ENCODE measurements at regions not wholly inside any gene's neighbourhood (a gene's known extent, or its start where the extent isn't known, plus 50 kb on each side); places are given as distances from the start of the nearest gene placed in this dataset.

DNA sequence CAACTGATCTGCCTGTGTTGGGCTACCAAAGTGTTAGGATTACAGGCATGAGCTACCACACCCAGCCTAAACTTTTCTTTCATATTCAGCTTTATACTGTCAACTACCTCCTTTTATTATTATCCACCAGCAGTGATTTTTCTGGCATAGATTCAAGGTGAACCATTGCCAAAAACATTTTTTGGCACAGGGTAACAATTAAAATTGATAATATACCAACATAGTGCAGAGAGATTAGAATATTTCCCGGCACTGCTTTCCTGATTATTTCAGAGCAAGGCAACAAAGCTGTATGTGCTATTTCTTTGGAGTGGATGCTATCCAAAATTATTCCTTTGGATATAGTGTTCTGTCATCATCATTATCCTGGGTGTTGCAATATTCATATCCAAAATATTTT, 781.6 kb upstream of the SOX9 start:
- TF ChIP-seq, protein P1, sequence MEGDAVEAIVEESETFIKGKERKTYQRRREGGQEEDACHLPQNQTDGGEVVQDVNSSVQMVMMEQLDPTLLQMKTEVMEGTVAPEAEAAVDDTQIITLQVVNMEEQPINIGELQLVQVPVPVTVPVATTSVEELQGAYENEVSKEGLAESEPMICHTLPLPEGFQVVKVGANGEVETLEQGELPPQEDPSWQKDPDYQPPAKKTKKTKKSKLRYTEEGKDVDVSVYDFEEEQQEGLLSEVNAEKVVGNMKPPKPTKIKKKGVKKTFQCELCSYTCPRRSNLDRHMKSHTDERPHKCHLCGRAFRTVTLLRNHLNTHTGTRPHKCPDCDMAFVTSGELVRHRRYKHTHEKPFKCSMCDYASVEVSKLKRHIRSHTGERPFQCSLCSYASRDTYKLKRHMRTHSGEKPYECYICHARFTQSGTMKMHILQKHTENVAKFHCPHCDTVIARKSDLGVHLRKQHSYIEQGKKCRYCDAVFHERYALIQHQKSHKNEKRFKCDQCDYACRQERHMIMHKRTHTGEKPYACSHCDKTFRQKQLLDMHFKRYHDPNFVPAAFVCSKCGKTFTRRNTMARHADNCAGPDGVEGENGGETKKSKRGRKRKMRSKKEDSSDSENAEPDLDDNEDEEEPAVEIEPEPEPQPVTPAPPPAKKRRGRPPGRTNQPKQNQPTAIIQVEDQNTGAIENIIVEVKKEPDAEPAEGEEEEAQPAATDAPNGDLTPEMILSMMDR (IDR thresholded peaks at IDR 0.05; ENCODE audit: unreplicated experiment), result no peak
- ChIA-PET POLR2A (interaction anchor here (0.6 to 1.4 kb wide), 3 partner anchors 23 to 559 kb away, joined by 3 to 4 read pairs (median 3); no protein-coding TSS in a partner anchor), CTCF (no interaction called here)
- no peaks in the 10 kb centered on the region for H3K9me3 Mint-ChIP-seq (ENCODE audit: unreplicated experiment)
- no peaks in the 10 kb centered on the region for H3K27me3 Mint-ChIP-seq (ENCODE audit: insufficient read depth, unreplicated experiment)
- DNase-seq (ENCODE audit: unreplicated experiment), result peak; percentile 40
- H3K27ac Mint-ChIP-seq (ENCODE audit: low read depth, unreplicated experiment), result peak overlapping the region; percentile 94
- H3K4me3 Mint-ChIP-seq (ENCODE audit: unreplicated experiment), result no peak overlapping the region
- BruUV-seq (replicated peaks), result no TSS peak
- intact Hi-C loops (cut with micrococcal nuclease), result loop anchor here (5.0 to 10.0 kb wide), 2 partner anchors 118 to 224 kb away; no protein-coding TSS in a partner anchor
- peaks cover 17% of the 10 kb centered on the region for H3K4me1 Mint-ChIP-seq (ENCODE audit: insufficient read depth, unreplicated experiment)
- H3K36me3 Mint-ChIP-seq (ENCODE audit: insufficient read depth, unreplicated experiment), result no peaks in the 10 kb centered on the region

DNA sequence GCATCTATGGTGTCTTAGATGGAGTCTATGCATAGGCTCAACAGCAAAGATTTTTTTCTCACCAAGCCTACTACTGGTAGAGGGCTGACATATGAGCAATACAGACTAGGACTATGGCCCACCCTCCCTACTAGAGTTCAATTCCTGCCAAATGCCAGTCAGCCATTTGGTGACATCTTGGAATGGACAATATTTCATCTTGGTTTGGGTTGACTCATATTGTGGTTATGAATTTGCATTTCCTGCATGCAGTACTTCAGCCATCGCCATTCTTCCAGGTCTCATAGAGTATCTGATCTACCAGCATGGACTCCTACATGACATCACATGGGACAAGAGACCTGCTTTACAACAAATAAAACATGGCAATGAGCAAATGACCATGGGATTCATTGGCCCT, 778.1 kb upstream of the SOX9 start:
- no peak for DNase-seq (ENCODE audit: unreplicated experiment)
- Mint-ChIP-seq H3K4me1 (ENCODE audit: insufficient read depth, unreplicated experiment) (peaks cover 10% of the 10 kb centered on the region), H3K27ac (ENCODE audit: low read depth, unreplicated experiment) (no peak overlapping the region), H3K9me3 (ENCODE audit: unreplicated experiment) (no peaks in the 10 kb centered on the region), H3K36me3 (ENCODE audit: insufficient read depth, unreplicated experiment) (no peaks in the 10 kb centered on the region), H3K27me3 (ENCODE audit: insufficient read depth, unreplicated experiment) (no peaks in the 10 kb centered on the region), H3K4me3 (ENCODE audit: unreplicated experiment) (no peak overlapping the region)
- TF ChIP-seq, protein P1 (IDR thresholded peaks at IDR 0.05; ENCODE audit: unreplicated experiment), result no peak
- ChIA-PET POLR2A (no interaction called here), CTCF (no interaction called here)
- no TSS peak for BruUV-seq (replicated peaks)
- intact Hi-C loops (cut with micrococcal nuclease), result no loop called here

DNA sequence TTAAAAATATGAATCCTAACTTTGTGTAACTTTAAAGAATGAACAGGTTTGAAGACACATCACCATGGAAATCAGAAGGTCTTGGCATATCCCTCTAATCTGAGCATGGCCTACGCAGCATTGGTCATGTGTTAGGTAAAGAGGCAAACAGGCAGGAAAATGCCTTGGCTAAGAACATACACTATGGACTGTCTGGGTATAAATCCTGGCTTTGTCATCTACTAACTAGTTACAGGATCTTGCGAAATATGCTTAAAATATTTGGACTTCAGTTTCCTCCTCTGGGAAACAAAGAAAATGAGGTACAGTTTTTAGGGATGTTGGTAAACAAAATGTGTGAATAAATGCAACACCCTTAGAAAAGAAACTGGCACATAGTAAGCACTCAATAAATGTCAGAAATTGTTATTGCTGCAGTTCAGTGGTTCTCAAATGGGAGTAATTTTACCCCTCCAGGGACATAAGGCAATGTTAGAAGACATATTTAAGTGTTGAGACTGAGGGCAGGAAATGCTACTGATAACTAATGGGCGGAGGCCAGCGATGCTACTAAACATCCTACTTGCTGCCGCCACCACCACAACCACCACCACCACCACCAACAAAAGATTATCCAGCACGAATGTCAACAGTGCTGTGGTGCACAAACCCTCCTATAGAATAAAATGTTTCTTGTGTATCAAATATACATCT, 770.8 kb upstream of the SOX9 start:
- no TSS peak for BruUV-seq (replicated peaks)
- no peak overlapping the region for H3K27ac Mint-ChIP-seq (ENCODE audit: low read depth, unreplicated experiment)
- CTCF ChIA-PET, result interaction anchor here (0.8 kb wide), 1 partner anchor 110 kb away, joined by 3 read pairs; no protein-coding TSS in a partner anchor
- H3K9me3 Mint-ChIP-seq (ENCODE audit: unreplicated experiment), result no peaks in the 10 kb centered on the region
- no peak overlapping the region for H3K4me3 Mint-ChIP-seq (ENCODE audit: unreplicated experiment)
- peaks cover 6% of the 10 kb centered on the region for H3K36me3 Mint-ChIP-seq (ENCODE audit: insufficient read depth, unreplicated experiment)
- TF ChIP-seq, protein P1 (IDR thresholded peaks at IDR 0.05; ENCODE audit: unreplicated experiment), result no peak
- H3K27me3 Mint-ChIP-seq (ENCODE audit: insufficient read depth, unreplicated experiment), result no peaks in the 10 kb centered on the region
- H3K4me1 Mint-ChIP-seq (ENCODE audit: insufficient read depth, unreplicated experiment), result no peaks in the 10 kb centered on the region
- POLR2A ChIA-PET, result no interaction called here
- no peak for DNase-seq (ENCODE audit: unreplicated experiment)
- intact Hi-C loops (cut with micrococcal nuclease), result no loop called here

DNA sequence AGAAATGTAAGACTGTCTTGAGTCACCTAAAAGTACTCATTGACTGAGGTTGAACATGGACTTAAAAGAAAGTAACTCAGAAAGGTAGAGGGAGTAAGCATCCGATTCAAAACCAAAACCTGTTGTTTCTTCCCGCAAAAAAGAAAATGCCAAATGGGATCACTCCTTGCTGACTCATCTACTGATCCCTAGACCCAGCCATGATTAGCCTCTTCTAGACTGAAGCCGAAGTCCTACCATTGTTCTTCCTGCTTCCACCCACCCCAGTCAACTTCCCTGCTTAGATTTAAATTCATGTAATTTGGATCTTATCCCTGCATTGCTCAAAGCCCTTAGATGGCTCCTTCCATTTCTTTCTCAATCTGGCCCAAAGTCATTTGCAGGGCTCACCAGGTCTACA, 760.5 kb upstream of the SOX9 start:
- ChIA-PET POLR2A (no interaction called here), CTCF (no interaction called here)
- TF ChIP-seq, protein P1 (IDR thresholded peaks at IDR 0.05; ENCODE audit: unreplicated experiment), result no peak
- H3K4me3 Mint-ChIP-seq (ENCODE audit: unreplicated experiment), result no peak overlapping the region
- DNase-seq (ENCODE audit: unreplicated experiment), result no peak
- no peaks in the 10 kb centered on the region for H3K27me3 Mint-ChIP-seq (ENCODE audit: insufficient read depth, unreplicated experiment)
- intact Hi-C loops (cut with micrococcal nuclease), result no loop called here
- H3K9me3 Mint-ChIP-seq (ENCODE audit: unreplicated experiment), result no peaks in the 10 kb centered on the region
- no peaks in the 10 kb centered on the region for H3K36me3 Mint-ChIP-seq (ENCODE audit: insufficient read depth, unreplicated experiment)
- H3K27ac Mint-ChIP-seq (ENCODE audit: low read depth, unreplicated experiment), result no peak overlapping the region
- peaks cover 7% of the 10 kb centered on the region for H3K4me1 Mint-ChIP-seq (ENCODE audit: insufficient read depth, unreplicated experiment)
- no TSS peak for BruUV-seq (replicated peaks)

Measured in MCF 10A (cell line).